BJ (cell line): ENCODE measurements at regions not wholly inside any gene's neighbourhood (a gene's known extent, or its start where the extent isn't known, plus 50 kb on each side); places are given as distances from the start of the nearest gene placed in this dataset.

Source experiments
- CTCF ChIA-PET: fragments of 350-600 bp; formaldehyde crosslinking; extraction: SDS; loops from one replicate; lab custom pipeline; 2021; ENCODE audit warnings: antibody characterized with exemption, inconsistent platforms; lab: Yijun Ruan, JAX
- POLR2A ChIA-PET: fragments of 300-600 bp; sonication (Branson Sonifier 250); formaldehyde crosslinking; extraction: SDS; loops from one replicate; lab custom pipeline; 2021; ENCODE audit warnings: antibody characterized with exemption; lab: Charles Lee
- DNase-seq: peaks from one replicate; pipeline ENCODE4 v3.0.0-alpha.2; 2011; ENCODE audit warnings: low read depth
- H3K27me3 ChIP-seq: 2 replicates; pipeline ENCODE4 v1.6.0; 2011; ENCODE audit warnings: low read length; ENCODE audit not compliant: control insufficient read depth, insufficient read depth
- H3K36me3 ChIP-seq: 2 replicates; pipeline ENCODE4 v1.5.1; 2011; ENCODE audit warnings: low read length; ENCODE audit not compliant: control insufficient read depth, insufficient read depth
- H3K4me3 ChIP-seq: 2 replicates; pipeline ENCODE4 v1.5.1; 2011; ENCODE audit warnings: low read depth, mild to moderate bottlenecking, control low read depth, low read length
- TF ChIP-seq, protein P1 (sequence below): IDR thresholded peaks from 2 replicates; pipeline ENCODE4 v1.5.1; 2011; ENCODE audit warnings: low read depth, mild to moderate bottlenecking, control low read depth, inconsistent platforms, low read length, moderate library complexity; ENCODE audit not compliant: insufficient read depth

DNA sequence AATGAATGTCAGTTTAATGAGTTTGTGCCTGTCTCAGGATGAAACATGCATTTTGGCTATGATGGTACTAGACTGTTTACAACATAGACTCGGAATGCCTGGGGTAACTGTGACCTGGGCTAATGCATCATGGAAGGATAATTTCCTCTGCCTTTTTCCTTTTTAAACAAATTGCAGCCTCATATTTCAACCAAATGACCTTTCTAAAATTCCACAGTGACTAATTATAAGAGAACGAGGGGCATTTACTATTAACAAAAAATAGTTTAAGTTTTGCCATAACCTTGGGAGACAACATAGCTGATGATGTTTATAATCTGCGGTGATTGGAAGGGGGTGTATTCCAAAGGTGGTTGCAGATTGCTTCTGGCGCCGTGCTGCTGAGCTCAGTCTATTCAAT, 1140.5 kb downstream of the GALC start:
- TF ChIP-seq, protein P1, sequence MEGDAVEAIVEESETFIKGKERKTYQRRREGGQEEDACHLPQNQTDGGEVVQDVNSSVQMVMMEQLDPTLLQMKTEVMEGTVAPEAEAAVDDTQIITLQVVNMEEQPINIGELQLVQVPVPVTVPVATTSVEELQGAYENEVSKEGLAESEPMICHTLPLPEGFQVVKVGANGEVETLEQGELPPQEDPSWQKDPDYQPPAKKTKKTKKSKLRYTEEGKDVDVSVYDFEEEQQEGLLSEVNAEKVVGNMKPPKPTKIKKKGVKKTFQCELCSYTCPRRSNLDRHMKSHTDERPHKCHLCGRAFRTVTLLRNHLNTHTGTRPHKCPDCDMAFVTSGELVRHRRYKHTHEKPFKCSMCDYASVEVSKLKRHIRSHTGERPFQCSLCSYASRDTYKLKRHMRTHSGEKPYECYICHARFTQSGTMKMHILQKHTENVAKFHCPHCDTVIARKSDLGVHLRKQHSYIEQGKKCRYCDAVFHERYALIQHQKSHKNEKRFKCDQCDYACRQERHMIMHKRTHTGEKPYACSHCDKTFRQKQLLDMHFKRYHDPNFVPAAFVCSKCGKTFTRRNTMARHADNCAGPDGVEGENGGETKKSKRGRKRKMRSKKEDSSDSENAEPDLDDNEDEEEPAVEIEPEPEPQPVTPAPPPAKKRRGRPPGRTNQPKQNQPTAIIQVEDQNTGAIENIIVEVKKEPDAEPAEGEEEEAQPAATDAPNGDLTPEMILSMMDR: no peak
- Histone ChIP-seq H3K36me3 (no peaks in the 10 kb centered on the region), H3K27me3 (no peaks in the 10 kb centered on the region), H3K4me3 (no peak overlapping the region)
- ChIA-PET CTCF (no interaction called here), POLR2A (interaction anchor here (0.6 kb wide), 1 partner anchor 52 kb away, joined by 5 read pairs; no protein-coding TSS in a partner anchor)
- DNase-seq: peak; percentile 83

DNA sequence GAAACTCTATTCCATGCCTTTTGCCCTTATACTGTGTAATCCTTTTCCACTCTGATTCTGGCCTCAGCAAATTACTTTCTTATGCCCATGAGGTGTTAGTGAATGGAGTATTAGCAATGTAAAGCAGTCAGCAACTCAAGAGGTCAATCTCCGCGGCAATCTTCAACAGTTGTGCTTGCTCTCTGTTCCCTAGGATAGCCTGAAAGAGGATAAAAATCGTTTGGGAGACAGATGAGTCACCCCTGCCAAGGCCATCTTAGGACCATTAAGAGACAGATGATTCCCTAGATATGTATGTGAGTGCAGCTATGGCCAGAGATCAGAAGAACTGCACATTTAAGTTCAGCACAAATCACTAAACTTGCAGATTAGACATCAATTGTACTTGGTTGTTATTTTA, 1145.8 kb downstream of the GALC start:
- POLR2A ChIA-PET: no interaction called here
- H3K36me3 ChIP-seq: no peaks in the 10 kb centered on the region
- no peaks in the 10 kb centered on the region for H3K27me3 ChIP-seq
- CTCF ChIA-PET: no interaction called here
- no peak overlapping the region for H3K4me3 ChIP-seq
- DNase-seq: no peak
- TF ChIP-seq, protein P1: no peak

DNA sequence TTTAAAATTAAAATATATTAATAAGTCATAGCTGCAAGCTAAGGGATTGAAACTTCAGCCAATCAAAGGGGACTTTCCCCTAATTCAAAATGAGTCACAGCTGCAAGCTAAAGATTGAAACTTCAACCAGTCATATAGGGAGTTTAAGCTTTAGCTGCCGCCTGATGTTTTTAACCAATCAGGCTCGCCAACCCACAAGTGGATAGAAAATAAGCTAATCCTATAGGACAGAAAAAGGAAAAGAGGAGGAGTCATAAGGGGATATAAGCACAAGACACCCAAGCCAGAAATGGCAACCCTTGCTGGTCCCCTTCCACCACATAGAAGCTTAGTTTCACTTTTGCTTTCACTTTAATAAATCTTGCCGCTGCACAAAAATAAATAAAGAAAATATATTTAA, 1154.6 kb downstream of the GALC start:
- ChIA-PET CTCF (no interaction called here), POLR2A (no interaction called here)
- H3K4me3 ChIP-seq: no peak overlapping the region
- TF ChIP-seq, protein P1: no peak
- H3K27me3 ChIP-seq: no peaks in the 10 kb centered on the region
- H3K36me3 ChIP-seq: no peaks in the 10 kb centered on the region
- no peak for DNase-seq

DNA sequence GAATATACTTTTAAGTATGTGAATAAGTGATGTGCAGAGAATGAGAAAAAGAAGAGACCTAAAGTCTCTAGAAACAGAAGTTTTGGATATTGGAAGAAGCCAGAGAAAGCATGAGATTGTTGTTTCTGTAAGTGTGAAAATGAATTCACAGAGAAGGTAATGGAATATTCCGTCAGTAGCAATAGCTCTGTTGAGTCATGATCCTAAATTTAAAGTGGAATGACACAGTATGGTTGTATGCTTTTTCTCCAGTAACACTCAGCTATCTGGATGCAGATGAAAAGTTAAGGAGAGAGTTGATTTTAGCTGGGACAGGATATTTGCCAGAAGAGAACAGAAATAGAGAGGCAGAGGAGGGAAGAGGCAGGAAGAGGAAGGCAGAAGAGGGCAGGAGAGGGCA, 1166.3 kb downstream of the GALC start:
- no peak for DNase-seq

DNA sequence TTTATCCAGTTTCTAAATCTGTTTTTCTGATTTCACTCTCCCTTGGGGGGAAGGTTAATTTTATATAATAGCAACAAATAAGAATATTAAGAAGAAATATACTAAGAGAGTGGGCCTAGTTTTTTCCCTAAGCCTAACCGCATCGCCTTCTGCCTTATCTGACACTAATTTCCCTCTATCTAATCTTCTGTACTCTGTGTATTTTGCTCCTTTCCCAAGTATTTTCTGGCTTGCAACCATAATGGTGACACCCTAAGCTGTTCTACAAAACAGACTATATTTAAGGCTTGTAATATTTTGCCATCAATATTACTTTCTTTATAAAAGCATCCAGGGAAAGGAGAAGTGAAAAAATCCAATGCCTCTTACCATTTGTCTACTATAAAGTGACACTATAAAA, 1168.8 kb downstream of the GALC start:
- DNase-seq: no peak
- CTCF ChIA-PET: no interaction called here
- no peak overlapping the region for H3K4me3 ChIP-seq
- TF ChIP-seq, protein P1: no peak
- H3K27me3 ChIP-seq: no peaks in the 10 kb centered on the region
- no peaks in the 10 kb centered on the region for H3K36me3 ChIP-seq
- POLR2A ChIA-PET: no interaction called here

More for the DNA sequence above, 1166.3 kb downstream of the GALC start:
- TF ChIP-seq, protein P1: no peak
- POLR2A ChIA-PET: interaction anchor here (0.6 kb wide), 1 partner anchor 24 kb away, joined by 3 read pairs; no protein-coding TSS in a partner anchor
- H3K27me3 ChIP-seq: no peaks in the 10 kb centered on the region
- H3K36me3 ChIP-seq: no peaks in the 10 kb centered on the region
- no peak overlapping the region for H3K4me3 ChIP-seq
- CTCF ChIA-PET: no interaction called here
